ENCODE measurements at regions not wholly inside any gene's neighbourhood (a gene's known extent, or its start where the extent isn't known, plus 50 kb on each side); places are given as distances from the start of the nearest gene placed in this dataset.

GRCh38 chr6:30409184-30409583 lies 64.2 kb downstream of the RPP21 start:
- TF ChIP-seq CTCF (IDR thresholded peaks at IDR 0.05; ENCODE audit: insufficient read depth, low read depth, low read length) (no peak), EZH2 (IDR thresholded peaks at IDR 0.05; ENCODE audit: insufficient read depth, low read length) (no peak)
